ENCODE measurements at regions not wholly inside any gene's neighbourhood (a gene's known extent, or its start where the extent isn't known, plus 50 kb on each side); places are given as distances from the start of the nearest gene placed in this dataset.

GRCh38 chr10:2813693-2814092 lies 253.7 kb upstream of the PFKP start:
- H3K27me3 Mint-ChIP-seq (ENCODE audit: low read depth) = peaks cover 2% of the 10 kb centered on the region; the same call in 1 of the 2 replicates
- Histone ChIP-seq H2BK5ac (ENCODE audit: insufficient read length, low read length) (no peak overlapping the region), H2BK120ac (ENCODE audit: low read depth, low read length, poor library complexity, severe bottlenecking) (no peak overlapping the region), H4K5ac (ENCODE audit: insufficient read length, low read depth, low read length) (no peak overlapping the region), H3K79me1 (ENCODE audit: insufficient read depth, low read depth, low read length, poor library complexity, severe bottlenecking) (no peaks in the 10 kb centered on the region), H3K4me1 (ENCODE audit: insufficient read depth, low read length) (no peaks in the 10 kb centered on the region), H3K23me2 (ENCODE audit: insufficient read length, low read depth, low read length, poor library complexity, severe bottlenecking) (no peaks in the 10 kb centered on the region), H3T11ph (ENCODE audit: low read length) (no peak overlapping the region), H3K18ac (ENCODE audit: insufficient read length, low read depth, low read length) (no peak overlapping the region), H4K20me1 (ENCODE audit: control insufficient read depth, insufficient read depth, insufficient read length) (no peaks in the 10 kb centered on the region), H3K9me3 (ENCODE audit: control insufficient read depth, low read depth, low read length) (no peaks in the 10 kb centered on the region), H2BK12ac (ENCODE audit: insufficient read length, low read depth, low read length) (no peak overlapping the region), H3K27me3 (ENCODE audit: insufficient read depth, low read length) (no peaks in the 10 kb centered on the region), H2AFZ (ENCODE audit: low read length) (no peak overlapping the region), H3K23ac (ENCODE audit: insufficient read length, low read depth, low read length) (no peak overlapping the region), H3K79me2 (ENCODE audit: insufficient read depth, low read length) (no peaks in the 10 kb centered on the region), H3K4me2 (ENCODE audit: insufficient read depth, insufficient read length, low read length) (no peak overlapping the region), H3K56ac (ENCODE audit: insufficient read length, low read depth, low read length) (no peak overlapping the region), H2BK20ac (ENCODE audit: low read depth, low read length, poor library complexity, severe bottlenecking) (no peak overlapping the region), H3K14ac (ENCODE audit: insufficient read depth, low read length) (no peak overlapping the region), H3K4ac (ENCODE audit: low read depth, low read length) (no peak overlapping the region), H4K91ac (ENCODE audit: insufficient read length, low read depth, low read length) (no peak overlapping the region), H3K27ac (ENCODE audit: insufficient read length, low read depth, low read length) (no peak overlapping the region), H2BK15ac (ENCODE audit: low read depth, low read length) (no peak overlapping the region), H3K9ac (ENCODE audit: extremely low read depth, insufficient read length, low read length) (no peak overlapping the region), H2AK5ac (ENCODE audit: insufficient read length, low read length) (no peak overlapping the region), H4K8ac (replicated peaks; ENCODE audit: insufficient read length, low read depth, low read length) (no peak overlapping the region)
- no peak for TF ChIP-seq CTCF (conservative IDR thresholded peaks at IDR 0.05)
- peaks cover 0 to 3% (median 0%) of the 10 kb centered on the region in 3 experiments; a peak in 2 of 7 replicates for H3K36me3 Mint-ChIP-seq (ENCODE audit: insufficient read depth in 1 of 3, low read depth in 3 of 3)
- H3K4me3 Mint-ChIP-seq = no peak overlapping the region
- WGBS (ENCODE audit: extremely low coverage, insufficient read length, low lambda C conversion rate) = no CpG with 5 or more reads among the region's 7 CpGs
- DNase-seq = no peak
- H3K4me1 Mint-ChIP-seq = peaks cover 5 to 7% of the 10 kb centered on the region in 2 experiments; a peak in 2 of 4 replicates
- no peak overlapping the region for H3K27ac Mint-ChIP-seq
- H3K9me3 Mint-ChIP-seq = peaks cover 2 to 3% of the 10 kb centered on the region in 2 experiments; a peak in 3 of 5 replicates
